HUES6 (cell line): ENCODE measurements at regions not wholly inside any gene's neighbourhood (a gene's known extent, or its start where the extent isn't known, plus 50 kb on each side); places are given as distances from the start of the nearest gene placed in this dataset.
"Not testable (repeated sequence)": the region's sequence is repeated elsewhere in the genome, so short reads cannot be mapped to it uniquely, and the experiment has no call there.

Source experiments
- H3K27ac ChIP-seq: 2 replicates; pipeline ENCODE4 v1.7.0; 2013; ENCODE audit warnings: low read depth, mild to moderate bottlenecking, low read length, inconsistent platforms
- H3K27me3 ChIP-seq: 2 replicates; pipeline ENCODE4 v1.6.1; 2013; ENCODE audit warnings: low read length; ENCODE audit not compliant: control insufficient read depth, insufficient read depth
- H3K36me3 ChIP-seq: 2 replicates; pipeline ENCODE4 v1.6.1; 2013; ENCODE audit warnings: low read length; ENCODE audit not compliant: control insufficient read depth, insufficient read depth
- H3K4me1 ChIP-seq: 2 replicates; pipeline ENCODE4 v1.6.1; 2013; ENCODE audit warnings: low read length; ENCODE audit not compliant: control insufficient read depth, insufficient read depth
- H3K4me3 ChIP-seq: 2 replicates; pipeline ENCODE4 v1.5.1; 2013; ENCODE audit warnings: low read depth, low read length
- H3K9ac ChIP-seq: one replicate; pipeline ENCODE4 v1.6.1; 2013; ENCODE audit warnings: mild to moderate bottlenecking, low read length
- H3K9me3 ChIP-seq: 2 replicates; pipeline ENCODE4 v1.6.1; 2013; ENCODE audit warnings: low read depth, low read length; ENCODE audit not compliant: control insufficient read depth, insufficient read depth

DNA sequence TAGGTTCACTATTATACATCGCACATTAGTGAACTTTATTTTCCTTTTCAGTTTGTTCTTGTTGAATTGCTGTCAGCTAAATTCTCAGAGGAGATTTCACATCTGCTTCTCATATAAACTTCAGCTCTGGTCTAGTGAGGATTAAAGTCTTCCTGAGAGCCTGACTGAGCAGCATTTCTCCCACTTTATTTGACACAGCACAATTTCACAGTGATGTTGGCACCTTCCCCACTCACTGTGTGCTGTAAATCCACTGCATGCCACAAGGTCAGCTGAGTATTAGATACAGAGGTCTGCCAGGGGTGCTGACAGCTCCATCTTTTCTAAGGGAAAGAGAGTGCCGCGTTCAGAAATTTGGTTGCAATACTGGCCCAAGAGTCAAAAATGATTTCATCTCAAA lies 567.4 kb downstream of the PRR16 start:
- no peak overlapping the region for H3K4me3 ChIP-seq
- no peaks in the 10 kb centered on the region for H3K4me1 ChIP-seq
- no peaks in the 10 kb centered on the region for H3K36me3 ChIP-seq
- no peak overlapping the region for H3K9ac ChIP-seq
- no peak overlapping the region for H3K27ac ChIP-seq
- H3K27me3 ChIP-seq = no peaks in the 10 kb centered on the region
- H3K9me3 ChIP-seq = no peaks in the 10 kb centered on the region

GRCh38 chr5:121033334-121033733 lies 569.2 kb downstream of the PRR16 start:
- Histone ChIP-seq H3K4me1 (no peaks in the 10 kb centered on the region), H3K27ac (no peak overlapping the region), H3K9ac (no peak overlapping the region), H3K36me3 (no peaks in the 10 kb centered on the region), H3K9me3 (no peaks in the 10 kb centered on the region), H3K27me3 (no peaks in the 10 kb centered on the region), H3K4me3 (no peak overlapping the region)

GRCh38 chr5:121038438-121038837 lies 574.3 kb downstream of the PRR16 start:
- Histone ChIP-seq H3K27ac (no peak overlapping the region), H3K9me3 (no peaks in the 10 kb centered on the region), H3K36me3 (no peaks in the 10 kb centered on the region), H3K27me3 (no peaks in the 10 kb centered on the region), H3K9ac (no peak overlapping the region), H3K4me3 (no peak overlapping the region), H3K4me1 (no peaks in the 10 kb centered on the region)

GRCh38 chr5:121049971-121050370 lies 585.9 kb downstream of the PRR16 start:
- Histone ChIP-seq H3K9me3 (no peaks in the 10 kb centered on the region), H3K4me3 (no peak overlapping the region), H3K4me1 (no peaks in the 10 kb centered on the region; the same call in 1 of the 2 replicates), H3K36me3 (no peaks in the 10 kb centered on the region), H3K9ac (no peak overlapping the region), H3K27me3 (no peaks in the 10 kb centered on the region), H3K27ac (no peak overlapping the region)

DNA sequence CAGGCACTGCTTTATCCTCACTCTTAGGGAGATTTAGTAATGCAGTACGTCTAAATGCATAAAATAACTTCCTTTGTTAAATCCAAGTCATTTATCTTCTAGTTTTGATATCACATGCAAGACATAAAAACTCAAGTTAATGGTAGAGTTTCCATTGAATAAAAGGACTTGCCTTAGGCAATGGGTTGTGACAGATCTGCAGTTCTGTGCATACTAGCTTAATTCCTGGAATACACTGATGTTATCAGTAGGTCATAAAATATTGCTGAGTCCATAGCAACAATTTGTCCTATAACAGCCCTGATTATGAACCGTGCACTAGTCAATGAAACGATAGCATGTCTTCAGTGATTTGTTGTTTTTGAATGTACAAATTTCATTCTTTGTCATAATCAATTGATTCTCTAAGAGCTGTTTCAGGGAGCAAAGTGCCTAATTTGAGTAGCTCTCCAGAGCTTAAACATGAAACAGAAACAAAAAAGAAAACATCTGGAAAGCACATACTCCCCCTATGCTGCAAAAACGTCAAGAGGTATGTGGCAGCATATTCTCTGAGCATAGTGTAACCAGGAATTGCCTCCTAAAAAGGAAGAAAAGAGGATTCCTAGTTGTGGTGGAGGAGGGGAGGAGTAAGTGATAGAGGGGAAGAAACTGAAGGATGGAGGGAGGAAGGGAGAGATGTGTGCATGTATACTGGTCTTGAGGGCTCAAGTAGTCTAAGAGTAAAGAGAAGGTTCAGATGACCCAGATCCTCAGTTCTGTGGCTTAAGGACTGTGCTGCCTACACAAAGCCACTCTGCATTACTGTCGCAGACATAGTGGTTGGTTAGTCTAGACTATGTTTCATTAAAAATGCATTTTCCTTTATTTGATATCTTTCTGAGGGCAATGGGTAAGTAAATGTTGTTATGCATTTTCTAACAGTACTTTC lies 589.2 kb downstream of the PRR16 start:
- H3K9me3 ChIP-seq = no peaks in the 10 kb centered on the region
- no peaks in the 10 kb centered on the region; the same call in 1 of the 2 replicates for H3K4me1 ChIP-seq
- H3K27me3 ChIP-seq = no peaks in the 10 kb centered on the region
- H3K9ac ChIP-seq = no peak overlapping the region
- H3K4me3 ChIP-seq = no peak overlapping the region
- no peaks in the 10 kb centered on the region for H3K36me3 ChIP-seq
- H3K27ac ChIP-seq = no peak overlapping the region

- Histone ChIP-seq H3K9ac (no peak overlapping the region), H3K9me3 (no peaks in the 10 kb centered on the region), H3K4me1 (no peaks in the 10 kb centered on the region)
Measured at GRCh38 chr5:121055586-121055985, 591.5 kb downstream of the PRR16 start.

DNA sequence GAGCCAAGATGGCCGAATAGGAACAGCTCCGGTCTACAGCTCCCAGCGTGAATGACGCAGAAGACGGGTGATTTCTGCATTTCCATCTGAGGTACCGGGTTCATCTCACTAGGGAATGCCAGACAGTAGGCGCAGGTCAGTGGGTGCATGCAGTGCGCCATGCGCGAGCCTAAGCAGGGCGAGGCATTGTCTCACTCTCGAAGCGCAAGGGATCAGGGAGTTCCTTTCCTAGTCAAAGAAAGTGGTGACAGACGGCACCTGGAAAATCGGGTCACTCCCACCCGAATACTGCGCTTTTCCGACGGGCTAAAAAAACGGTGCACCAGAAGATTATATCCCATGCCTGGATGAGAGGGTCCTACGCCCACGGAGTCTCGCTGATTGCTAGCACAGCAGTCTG lies 600.1 kb downstream of the PRR16 start:
- H3K4me1 ChIP-seq, H3K9me3 ChIP-seq, H3K36me3 ChIP-seq, H3K27ac ChIP-seq, H3K27me3 ChIP-seq: not testable (repeated sequence)
- peak overlapping the region; percentile 55 for H3K4me3 ChIP-seq
- peak overlapping the region; percentile 60 for H3K9ac ChIP-seq

More at GRCh38 chr5:121055586-121055985, 591.5 kb downstream of the PRR16 start:
- no peak overlapping the region for H3K27ac ChIP-seq
- H3K4me3 ChIP-seq = no peak overlapping the region
- no peaks in the 10 kb centered on the region for H3K27me3 ChIP-seq
- no peaks in the 10 kb centered on the region for H3K36me3 ChIP-seq

GRCh38 chr5:121086671-121087070 lies 622.6 kb downstream of the PRR16 start:
- H3K27ac ChIP-seq = no peak overlapping the region

GRCh38 chr5:121087560-121087959 lies 623.5 kb downstream of the PRR16 start:
- H3K4me3 ChIP-seq = no peak overlapping the region
- no peak overlapping the region for H3K9ac ChIP-seq
- no peaks in the 10 kb centered on the region for H3K36me3 ChIP-seq
- H3K9me3 ChIP-seq = no peaks in the 10 kb centered on the region
- no peaks in the 10 kb centered on the region for H3K27me3 ChIP-seq
- no peak overlapping the region for H3K27ac ChIP-seq
- no peaks in the 10 kb centered on the region for H3K4me1 ChIP-seq

More at GRCh38 chr5:121086671-121087070, 622.6 kb downstream of the PRR16 start:
- Histone ChIP-seq H3K4me3 (no peak overlapping the region), H3K9me3 (no peaks in the 10 kb centered on the region), H3K4me1 (no peaks in the 10 kb centered on the region), H3K9ac (no peak overlapping the region), H3K27me3 (no peaks in the 10 kb centered on the region), H3K36me3 (no peaks in the 10 kb centered on the region)

- Histone ChIP-seq H3K27me3 (no peaks in the 10 kb centered on the region), H3K4me1 (no peaks in the 10 kb centered on the region), H3K9me3 (no peaks in the 10 kb centered on the region), H3K36me3 (no peaks in the 10 kb centered on the region), H3K9ac (no peak overlapping the region), H3K27ac (no peak overlapping the region), H3K4me3 (no peak overlapping the region)
Measured at GRCh38 chr5:121088341-121088740, 624.2 kb downstream of the PRR16 start.

DNA sequence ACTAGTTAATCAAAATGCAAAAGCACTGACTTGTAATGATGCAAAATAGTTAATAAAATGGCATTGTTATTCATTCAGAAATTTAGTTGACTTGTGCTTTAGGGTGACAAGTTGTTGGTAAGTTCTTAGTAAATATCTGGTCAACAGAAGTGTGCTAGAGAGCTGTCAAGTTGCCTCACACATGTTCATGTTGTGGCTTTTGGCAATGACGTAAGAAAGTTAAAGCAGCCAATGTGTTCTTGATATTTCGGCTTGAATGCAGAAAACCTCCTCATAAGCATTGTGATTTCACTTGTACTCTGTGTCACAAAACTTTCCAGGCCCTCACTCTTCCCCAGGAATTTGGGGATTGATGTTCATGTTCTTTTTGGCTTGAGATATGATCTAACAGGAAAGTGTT lies 626.7 kb downstream of the PRR16 start:
- H3K9me3 ChIP-seq = no peaks in the 10 kb centered on the region
- H3K27me3 ChIP-seq = no peaks in the 10 kb centered on the region
- no peak overlapping the region for H3K4me3 ChIP-seq
- no peaks in the 10 kb centered on the region for H3K4me1 ChIP-seq
- no peak overlapping the region for H3K27ac ChIP-seq
- H3K9ac ChIP-seq = no peak overlapping the region
- no peaks in the 10 kb centered on the region for H3K36me3 ChIP-seq
